ENCODE measurements at regions not wholly inside any gene's neighbourhood (a gene's known extent, or its start where the extent isn't known, plus 50 kb on each side); places are given as distances from the start of the nearest gene placed in this dataset.
"Not testable (repeated sequence)": the region's sequence is repeated elsewhere in the genome, so short reads cannot be mapped to it uniquely, and the experiment has no call there.

DNA sequence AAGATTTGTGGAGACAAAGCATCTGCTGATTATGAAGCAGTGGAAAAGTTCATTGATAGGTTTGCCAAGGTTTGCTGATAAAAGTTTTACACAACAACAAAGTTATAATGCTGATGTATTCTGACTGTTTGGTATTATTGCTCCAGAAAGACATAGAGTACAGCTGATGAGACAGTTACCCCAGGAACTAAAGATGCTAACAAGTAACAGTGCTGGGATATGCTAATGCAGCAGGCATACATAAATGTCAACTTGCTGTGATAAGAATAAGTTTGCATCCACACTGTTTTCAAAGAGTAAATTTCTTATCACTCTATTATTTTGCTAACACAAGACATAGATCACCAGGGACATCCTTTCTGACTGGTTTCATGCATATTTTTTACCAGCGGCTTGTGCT is 1221.3 kb upstream of the CELF4 start:
- no peak for DNase-seq (ENCODE audit: extremely low read depth, low read depth, low spot score)

DNA sequence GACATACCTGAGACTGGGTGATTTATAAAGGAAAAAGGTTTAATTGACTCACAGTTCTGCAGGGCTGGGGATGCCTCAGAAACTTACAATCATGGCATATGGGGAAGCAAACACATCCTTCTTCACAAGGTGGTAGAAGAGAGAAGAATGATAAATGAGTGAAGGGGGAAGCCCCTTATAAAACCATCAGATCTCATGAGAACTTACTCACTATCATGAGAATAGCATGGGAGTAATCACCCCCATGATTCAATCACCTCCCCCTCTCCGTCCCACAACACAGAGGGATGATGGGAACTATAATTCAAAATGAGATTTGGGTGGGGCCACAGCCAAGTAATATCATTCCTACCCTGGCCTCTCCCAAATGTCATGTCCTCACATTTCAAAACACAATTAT is 1206.0 kb upstream of the CELF4 start:
- not testable (repeated sequence) for DNase-seq (ENCODE audit: extremely low read depth, low read depth, low spot score)

DNA sequence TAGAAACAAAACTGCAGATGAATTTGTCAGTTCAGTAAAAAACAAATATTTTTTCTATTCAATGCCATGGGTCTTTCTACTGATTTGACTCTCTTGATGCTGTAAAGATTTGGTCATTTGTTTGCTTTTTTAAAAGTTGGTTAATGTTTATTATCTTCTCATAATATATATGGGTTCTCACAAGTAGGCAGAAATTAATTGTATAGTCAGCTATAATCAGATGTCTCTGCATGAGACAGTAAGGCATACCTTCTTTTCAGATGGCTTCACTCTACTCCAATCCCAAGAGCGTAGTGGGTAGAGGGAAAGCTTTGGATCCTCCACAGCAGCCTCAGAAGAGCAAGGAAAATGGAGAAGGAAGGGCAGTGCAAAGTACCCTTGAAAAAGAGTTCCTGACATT is 1202.9 kb upstream of the CELF4 start:
- no peak for DNase-seq (ENCODE audit: extremely low read depth, low read depth, low spot score)

DNA sequence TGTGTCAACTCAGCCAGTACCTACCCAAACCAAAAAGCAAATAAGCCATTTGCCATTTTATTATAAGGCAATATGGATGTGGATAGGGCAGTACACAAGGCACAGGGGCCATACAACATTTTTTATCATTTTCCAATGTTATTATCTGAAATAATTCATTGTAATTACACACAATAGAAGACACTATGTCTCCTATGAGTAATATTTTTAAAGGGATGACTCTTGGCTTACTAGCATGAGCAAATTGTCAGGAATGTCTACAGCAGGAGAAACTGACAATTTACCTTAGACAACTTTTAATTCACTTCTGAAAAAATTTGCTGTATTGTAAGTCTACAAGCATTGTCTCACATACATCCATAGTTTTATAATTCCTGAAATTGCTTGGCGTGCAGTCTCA is 1193.9 kb upstream of the CELF4 start:
- DNase-seq (ENCODE audit: extremely low read depth, low read depth, low spot score) = no peak

DNA sequence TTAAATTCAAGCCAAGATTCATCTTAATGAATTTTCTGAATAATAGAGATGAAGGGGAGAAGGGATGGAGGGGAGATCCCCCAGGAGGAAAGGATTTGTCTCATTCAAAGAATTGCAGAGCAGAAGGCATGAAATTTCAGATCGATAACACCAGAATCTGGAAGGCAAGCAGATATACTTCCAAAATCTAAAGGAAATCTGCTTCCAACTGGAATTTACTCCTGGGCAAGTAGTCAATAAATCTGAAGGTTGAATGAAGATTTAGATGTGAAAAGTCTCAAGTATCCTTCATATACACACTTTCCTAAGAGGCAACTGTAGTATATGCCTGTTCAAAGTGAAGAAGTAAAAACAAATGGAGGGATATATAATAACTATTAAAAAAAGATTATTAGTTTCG is 1190.8 kb upstream of the CELF4 start:
- no peak for DNase-seq (ENCODE audit: extremely low read depth, low read depth, low spot score)

DNA sequence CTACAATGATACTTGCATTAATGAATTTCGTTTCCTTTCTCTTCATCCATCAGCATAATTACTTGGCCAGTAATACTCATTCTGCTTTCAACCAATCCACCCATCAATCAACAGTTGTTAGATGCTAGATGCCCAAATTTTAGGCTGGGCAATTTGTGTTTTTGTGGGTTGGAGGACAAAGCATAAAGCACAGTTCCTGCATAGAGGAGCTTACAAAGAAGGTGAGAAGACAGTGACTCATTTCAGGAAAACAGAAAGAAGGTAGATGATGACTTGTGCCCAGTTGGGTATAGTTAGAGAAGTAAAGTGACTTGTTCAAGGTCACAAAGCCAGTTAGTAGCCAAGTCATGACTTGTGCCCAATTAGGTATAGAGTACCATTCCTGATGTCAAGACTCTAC is 1186.8 kb upstream of the CELF4 start:
- DNase-seq (ENCODE audit: extremely low read depth, low read depth, low spot score) = no peak

DNA sequence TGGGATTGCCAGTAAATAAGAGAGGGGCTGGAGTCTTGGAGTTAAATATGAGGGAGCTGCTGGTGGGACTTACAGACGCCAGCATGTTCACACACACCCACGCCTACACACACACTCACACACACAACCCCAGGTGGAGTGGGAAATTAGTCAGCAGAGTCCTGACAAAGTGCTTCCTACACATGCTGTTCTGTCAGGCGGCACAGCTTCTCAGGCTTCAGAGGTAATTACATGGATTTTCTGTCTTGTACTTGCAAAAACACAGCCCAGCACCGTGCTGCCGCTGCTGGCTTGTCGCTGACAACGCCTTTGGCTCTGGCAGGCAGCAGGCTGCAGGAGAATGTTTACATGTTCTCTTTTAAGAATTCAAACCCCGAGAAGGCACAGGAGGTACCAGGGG is 1186.3 kb upstream of the CELF4 start:
- DNase-seq (ENCODE audit: extremely low read depth, low read depth, low spot score) = no peak

DNA sequence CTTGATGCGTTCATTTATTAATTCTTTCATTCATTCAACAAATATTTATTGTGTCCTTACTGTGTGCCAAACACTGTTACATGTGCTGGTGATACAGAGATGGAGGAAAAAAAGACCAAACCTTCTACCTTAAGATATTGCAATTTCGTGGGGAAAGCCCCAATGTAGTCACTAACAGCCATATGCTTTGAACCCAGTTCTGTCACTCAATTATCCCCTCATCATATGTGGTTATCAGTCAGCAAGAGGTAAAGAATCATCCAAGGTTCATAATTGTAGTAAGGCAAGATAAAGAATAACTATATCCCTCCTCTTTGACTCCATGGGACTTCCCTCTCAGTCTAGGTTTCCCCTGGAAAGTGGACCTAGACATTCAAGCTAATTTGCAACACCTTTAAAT is 1185.6 kb upstream of the CELF4 start:
- no peak for DNase-seq (ENCODE audit: extremely low read depth, low read depth, low spot score)

DNA sequence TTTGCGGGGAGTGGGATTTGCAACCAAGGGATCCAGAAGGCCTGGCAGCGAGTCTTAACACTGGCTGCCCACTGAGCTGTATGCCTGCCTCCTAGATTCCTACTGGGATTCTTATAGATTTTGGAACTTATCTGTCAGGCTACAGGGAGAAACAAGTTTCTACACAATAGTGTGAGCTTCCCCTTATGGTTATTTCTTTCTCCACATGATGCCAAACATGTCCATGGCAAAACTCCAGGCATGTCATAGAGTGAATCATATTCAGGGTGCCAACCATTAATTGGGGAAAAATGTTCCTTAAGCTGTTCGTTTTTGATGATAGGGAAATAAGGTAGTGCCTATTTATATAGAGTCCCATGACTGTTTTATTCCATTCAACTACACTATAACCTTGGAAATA is 1185.2 kb upstream of the CELF4 start:
- DNase-seq (ENCODE audit: extremely low read depth, low read depth, low spot score) = no peak

DNA sequence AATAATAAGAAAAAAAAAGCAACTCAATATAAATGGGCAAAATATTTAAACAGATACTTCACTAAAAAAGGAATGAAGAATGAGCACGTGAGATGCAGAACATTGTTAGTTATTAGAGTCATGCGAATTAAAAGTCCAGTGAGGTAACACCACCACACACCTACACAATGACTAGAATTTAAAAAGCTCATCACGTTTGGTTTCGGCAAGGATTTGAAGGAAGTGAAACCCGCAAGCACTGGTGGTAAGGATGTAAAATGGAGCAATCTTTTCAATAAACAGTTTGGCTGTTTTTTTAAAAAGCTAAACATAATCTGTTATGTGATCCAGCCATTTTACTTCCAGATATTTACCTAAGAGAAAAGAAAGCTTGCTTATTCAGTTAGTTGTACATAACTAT is 1181.6 kb upstream of the CELF4 start:
- DNase-seq (ENCODE audit: extremely low read depth, low read depth, low spot score) = no peak

DNA sequence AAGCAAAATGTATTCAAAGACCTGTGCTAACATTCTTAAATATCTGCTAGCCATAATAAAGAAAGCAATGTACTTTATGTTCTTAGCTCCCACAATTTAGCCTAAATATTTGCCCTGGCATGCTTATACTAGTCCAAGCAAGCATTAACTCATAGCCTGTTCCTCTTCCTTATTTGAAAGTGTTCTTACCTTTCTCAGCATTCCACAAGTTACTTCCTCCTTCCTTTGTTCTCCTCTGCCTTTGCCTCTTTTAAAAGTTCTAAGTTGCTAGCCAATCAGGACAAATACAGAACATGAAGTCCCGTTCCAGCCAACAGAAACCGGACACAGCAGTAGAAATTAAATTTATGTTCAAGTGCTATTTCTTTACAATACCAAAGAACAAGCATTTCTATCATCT is 1154.6 kb upstream of the CELF4 start:
- not testable (repeated sequence) for DNase-seq (ENCODE audit: extremely low read depth, low read depth, low spot score)

DNA sequence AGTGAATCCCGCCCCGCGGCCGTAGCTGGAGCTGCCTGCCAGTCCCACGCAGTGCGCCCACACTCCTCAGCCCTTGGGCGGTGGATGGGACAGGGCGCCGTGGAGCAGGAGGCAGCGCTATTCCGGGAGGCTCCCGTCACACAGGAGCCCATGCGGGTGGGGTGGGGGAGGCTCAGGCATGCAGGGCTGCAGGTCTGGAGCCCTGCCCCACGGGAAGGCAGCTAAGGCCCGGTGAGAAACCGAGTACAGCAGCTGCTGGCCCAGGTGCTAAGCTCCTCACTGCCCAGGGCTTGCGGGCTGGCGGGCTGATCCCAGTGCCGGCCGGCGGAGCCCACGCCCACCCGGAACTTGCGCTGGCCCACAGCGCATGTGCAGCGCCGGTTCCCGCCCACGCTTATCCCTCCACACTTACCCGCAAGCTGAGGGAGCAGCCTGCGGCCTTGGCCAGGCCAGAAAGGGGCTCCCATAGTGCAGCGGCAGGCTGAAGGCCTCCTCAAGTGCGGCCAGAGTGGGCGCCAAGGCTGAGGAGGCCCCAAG is 1152.8 kb upstream of the CELF4 start:
- DNase-seq (ENCODE audit: extremely low read depth, low read depth, low spot score) = no peak

DNA sequence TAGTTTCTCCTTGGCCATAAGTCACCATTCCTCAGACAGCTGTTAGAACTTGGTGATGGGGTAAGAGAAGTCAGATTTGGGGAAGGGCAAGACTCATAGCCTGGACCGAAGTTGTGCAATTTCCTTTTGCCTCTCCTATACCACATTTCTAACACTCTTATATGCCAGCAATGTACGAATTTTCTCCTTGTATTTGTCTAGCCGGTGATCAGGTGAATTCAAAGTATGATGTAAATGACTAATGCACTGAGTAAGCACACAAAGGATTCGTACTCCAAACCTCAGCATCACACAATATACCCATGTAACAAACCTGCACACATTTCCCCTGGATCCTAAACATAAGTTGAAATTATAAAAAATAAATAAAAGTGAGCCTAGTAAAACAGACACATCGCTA is 1143.5 kb upstream of the CELF4 start:
- no peak for DNase-seq (ENCODE audit: extremely low read depth, low read depth, low spot score)

DNA sequence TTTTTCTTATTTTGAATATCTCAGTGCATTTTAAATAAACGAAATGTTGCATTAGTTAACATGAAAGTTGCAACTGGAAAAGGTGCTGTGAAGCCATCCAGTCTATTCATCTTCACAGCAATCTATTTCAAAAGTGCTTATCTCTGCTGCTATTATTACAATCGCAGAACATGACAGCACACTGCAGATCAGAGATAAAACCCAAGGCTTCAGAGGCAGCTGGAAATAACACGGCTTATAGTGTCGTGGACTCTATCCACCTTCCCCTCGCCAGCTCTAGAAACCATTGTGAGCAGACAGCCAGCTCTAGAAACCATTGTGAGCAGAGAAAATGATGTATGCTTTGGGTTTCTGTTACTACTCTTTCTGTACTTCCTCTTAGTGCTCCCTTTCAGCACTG is 1140.8 kb upstream of the CELF4 start:
- no peak for DNase-seq (ENCODE audit: extremely low read depth, low read depth, low spot score)

DNA sequence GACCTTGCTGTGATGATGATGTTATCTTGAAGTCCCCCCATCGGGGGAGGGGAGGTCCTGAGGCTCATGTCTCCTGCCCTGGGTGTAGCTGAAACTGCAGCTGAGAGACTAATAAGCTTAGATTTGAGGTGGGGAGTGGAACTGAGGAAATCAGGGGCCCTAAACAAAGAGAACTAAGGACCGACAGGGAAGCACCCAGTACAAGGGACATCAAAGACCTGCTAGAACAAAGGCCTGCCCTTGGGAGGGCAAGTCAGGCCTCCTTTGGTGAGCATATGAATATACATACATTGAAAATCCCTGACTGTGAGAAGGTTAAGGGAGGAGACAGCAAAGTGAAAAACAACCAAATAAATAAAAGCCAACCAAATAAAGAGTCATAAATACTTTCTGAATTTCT is 1132.5 kb upstream of the CELF4 start:
- no peak for DNase-seq (ENCODE audit: extremely low read depth, low read depth, low spot score)

DNA sequence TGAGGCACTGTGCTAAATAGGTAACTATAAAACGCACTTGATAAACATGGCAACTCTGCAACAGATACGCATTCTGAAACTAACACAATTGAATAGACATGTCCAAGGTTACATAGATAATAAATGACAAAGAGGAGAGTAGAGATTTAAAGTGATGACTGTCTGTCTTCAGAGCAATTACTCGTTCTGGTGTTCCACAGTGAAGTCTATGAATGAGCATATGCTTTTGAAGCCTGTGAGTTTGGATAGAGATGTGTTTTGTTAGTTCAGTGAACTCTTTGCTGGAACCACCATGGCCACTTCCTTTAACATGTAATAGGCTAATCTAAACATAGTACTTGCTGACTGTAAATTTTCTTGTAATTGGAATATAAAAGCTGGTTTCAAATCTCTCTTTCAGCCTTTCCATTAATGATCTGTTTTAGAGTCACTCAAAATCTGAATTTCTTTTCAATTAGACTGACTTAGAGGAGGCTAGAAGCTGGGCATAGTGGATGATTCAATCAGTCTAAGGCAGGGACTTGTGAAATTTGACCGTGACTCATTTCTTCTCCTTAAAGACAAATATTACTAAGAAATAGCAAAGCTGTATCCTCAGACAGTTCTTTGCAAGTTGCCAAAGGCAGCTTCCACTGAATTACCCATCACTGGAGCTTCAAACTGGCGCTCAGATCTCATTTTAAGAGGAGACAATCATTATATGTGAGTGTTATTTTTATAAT is 1130.1 kb upstream of the CELF4 start:
- DNase-seq (ENCODE audit: extremely low read depth, low read depth, low spot score) = no peak

DNA sequence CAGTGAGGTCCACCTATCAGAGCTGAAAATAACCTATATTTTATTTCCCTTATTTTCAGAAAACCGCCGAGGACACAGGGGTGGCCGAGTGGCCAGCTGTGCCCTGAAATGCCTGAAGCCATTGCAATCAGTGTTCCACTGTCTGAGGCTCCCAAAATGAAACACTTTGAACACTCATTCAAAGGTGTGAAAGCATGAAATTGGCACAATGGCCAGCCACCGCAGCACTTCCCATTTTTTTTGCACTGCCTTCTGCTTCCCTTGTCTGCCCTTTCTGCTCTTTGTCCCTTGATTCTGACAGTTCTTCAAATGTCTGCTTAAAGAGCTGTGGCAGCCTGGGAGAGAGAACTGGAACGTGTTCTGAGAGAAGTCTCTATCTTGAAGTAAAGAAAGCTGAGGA is 1127.5 kb upstream of the CELF4 start:
- DNase-seq (ENCODE audit: extremely low read depth, low read depth, low spot score) = no peak

DNA sequence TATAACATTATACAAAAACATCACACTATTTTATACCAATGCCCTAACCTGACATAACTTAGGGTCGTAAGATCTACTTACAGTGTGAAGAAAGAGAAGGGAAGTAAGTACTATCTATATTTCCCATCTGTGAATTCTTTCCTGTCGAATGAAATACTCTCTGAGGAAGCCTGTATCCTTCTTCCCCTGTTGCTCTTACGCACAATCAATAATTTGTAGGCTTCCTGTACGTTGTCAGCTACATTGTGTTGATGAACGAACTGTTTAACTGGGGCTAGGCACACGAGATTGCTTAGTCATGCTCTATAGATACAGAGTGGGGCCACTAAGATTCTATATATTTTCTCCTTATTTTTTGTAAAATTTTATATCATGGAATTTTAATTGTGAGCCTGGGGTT is 1125.0 kb upstream of the CELF4 start:
- DNase-seq (ENCODE audit: extremely low read depth, low read depth, low spot score) = no peak

DNA sequence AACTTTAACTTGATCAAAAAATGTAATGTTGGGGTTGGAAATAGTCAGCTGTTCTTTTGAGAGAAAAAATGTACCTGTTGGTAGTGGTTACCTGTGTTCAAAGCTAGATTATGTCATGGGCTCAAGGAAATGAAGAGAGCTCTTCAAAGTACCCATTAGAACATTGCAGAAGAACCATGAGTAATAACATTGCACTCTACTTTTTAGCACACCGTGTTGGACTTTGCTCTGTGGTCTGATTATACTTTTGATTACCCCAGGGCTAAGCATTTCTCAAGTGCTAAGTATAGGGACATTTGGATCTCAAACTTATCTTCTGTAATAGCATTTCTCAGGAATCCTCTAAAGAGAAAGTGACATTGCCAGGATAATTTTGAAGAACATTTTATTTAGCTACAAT is 1122.8 kb upstream of the CELF4 start:
- DNase-seq (ENCODE audit: extremely low read depth, low read depth, low spot score) = no peak

DNA sequence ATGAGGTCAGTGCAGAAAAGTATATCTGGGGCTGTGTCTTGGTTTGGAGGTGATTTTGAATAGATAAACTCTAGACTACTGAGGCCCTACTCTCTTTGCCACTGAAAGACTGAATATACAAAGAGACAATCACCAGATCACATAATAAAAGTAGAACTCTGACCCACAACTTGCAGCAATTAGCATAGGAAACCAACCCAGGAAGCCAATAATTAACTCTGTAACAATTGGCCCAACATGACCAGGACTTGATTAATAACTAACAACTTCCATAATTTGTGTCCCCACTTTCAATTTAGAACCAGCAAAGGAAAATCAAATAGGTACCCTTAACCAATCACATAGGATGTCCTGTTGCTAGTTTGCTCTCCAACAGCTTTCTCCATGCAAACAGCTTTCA is 1104.9 kb upstream of the CELF4 start:
- no peak for DNase-seq (ENCODE audit: extremely low read depth, low read depth, low spot score)

DNA sequence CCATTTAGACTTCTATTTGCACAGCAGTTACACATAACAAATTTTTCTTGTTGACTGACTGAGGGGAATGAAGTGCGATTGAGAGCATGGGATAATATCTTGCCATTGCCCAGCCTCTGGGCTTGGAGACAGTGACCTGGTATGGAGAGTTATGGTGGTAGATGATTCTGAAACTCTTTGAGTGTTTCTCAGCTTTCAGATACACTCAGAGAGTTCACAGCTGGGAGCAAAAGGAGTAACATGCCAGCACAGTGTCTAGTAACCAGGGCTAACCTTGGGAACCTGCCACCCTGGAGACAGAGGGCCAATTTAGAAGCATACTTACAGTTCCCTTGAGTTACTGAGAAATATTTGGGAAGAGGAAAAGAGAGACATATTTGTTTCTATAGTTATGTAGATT is 1099.3 kb upstream of the CELF4 start:
- DNase-seq (ENCODE audit: extremely low read depth, low read depth, low spot score) = no peak

DNA sequence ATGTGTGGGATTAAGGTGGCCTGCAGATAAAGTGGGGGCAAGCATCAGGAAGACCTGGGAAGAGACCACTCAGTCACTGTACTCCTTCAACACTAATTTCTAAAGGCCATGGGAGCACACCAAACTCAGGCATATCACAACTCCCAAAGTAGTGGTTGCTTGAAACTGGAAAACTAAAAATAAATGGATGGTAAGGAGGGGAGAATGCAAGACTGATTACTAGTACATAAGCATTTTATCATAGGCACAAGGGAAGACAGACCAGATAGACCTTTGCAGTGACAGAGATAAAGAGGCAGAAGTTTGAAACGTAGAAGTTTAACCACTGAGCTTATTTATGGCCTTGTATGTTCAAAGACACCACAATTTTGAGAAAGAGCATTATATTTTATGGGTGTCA is 1098.1 kb upstream of the CELF4 start:
- DNase-seq (ENCODE audit: extremely low read depth, low read depth, low spot score) = no peak

DNA sequence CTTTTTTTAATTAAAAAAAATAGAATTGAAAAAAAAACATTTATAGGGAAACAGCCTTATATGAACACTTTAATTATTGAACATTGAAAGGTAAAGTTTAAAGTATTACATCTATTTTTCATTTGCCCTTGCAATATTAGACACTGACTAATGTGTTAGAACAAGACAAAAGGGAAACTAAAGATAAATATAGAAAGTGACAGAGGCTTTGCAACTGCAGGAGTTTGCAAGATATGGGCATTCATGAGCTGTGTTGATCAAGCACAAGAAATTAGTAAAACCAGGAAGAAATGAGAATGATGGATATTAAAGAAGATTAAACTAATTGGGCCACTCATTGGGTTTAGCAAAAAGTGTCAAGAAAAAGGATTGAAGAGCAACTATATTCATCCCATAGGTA is 1097.7 kb upstream of the CELF4 start:
- DNase-seq (ENCODE audit: extremely low read depth, low read depth, low spot score) = no peak

All from glomerular endothelial cell (primary cell).